Mesenchymal stem cell (in vitro differentiated cells and primary cell): ENCODE measurements at regions not wholly inside any gene's neighbourhood (a gene's known extent, or its start where the extent isn't known, plus 50 kb on each side); places are given as distances from the start of the nearest gene placed in this dataset.

ENCODE experiments used
- DNase-seq: peaks from one replicate; pipeline ENCODE4 v3.0.0-alpha.2; 2013
- H2AFZ ChIP-seq: one replicate; pipeline ENCODE4 v1.6.1; 2013; ENCODE audit warnings: low read depth, mild to moderate bottlenecking, control low read depth, inconsistent platforms, low read length, moderate library complexity
- H2AK5ac ChIP-seq: 2 replicates; pipeline ENCODE4 v1.6.1; 2013; ENCODE audit warnings: low read length, moderate library complexity, mild to moderate bottlenecking, inconsistent platforms; ENCODE audit not compliant: severe bottlenecking
- H2BK120ac ChIP-seq: one replicate; pipeline ENCODE4 v1.6.1; 2013; ENCODE audit warnings: low read depth, mild to moderate bottlenecking, inconsistent platforms, low read length, moderate library complexity
- H2BK12ac ChIP-seq, 2 experiments: one replicate each; pipeline ENCODE4 v1.6.1; 2013; ENCODE audit warnings: inconsistent platforms in 2 of 2, low read length in 2 of 2, mild to moderate bottlenecking in 2 of 2, moderate library complexity in 2 of 2, control low read depth in 1 of 2
- H2BK15ac ChIP-seq: one replicate; pipeline ENCODE4 v1.6.1; 2013; ENCODE audit warnings: mild to moderate bottlenecking, low read depth, inconsistent platforms; ENCODE audit not compliant: poor library complexity, severe bottlenecking
- H2BK5ac ChIP-seq: 2 replicates; pipeline ENCODE4 v1.6.1; 2013; ENCODE audit warnings: low read depth, mild to moderate bottlenecking, low read length, control low read depth, inconsistent platforms; ENCODE audit not compliant: poor library complexity, severe bottlenecking
- H3K14ac ChIP-seq, 2 experiments: one replicate each; pipeline ENCODE4 v1.6.1; 2013; ENCODE audit warnings: inconsistent platforms in 2 of 2, low read length in 2 of 2, control low read depth in 1 of 2, mild to moderate bottlenecking in 1 of 2, moderate library complexity in 1 of 2
- H3K18ac ChIP-seq, 2 experiments: one replicate each; pipeline ENCODE4 v1.6.1; 2013; ENCODE audit warnings: inconsistent platforms in 2 of 2, low read length in 2 of 2, control low read depth in 1 of 2, low read depth in 1 of 2, mild to moderate bottlenecking in 1 of 2
- H3K23ac ChIP-seq, 2 experiments: one replicate each; pipeline ENCODE4 v1.6.1; 2013; ENCODE audit warnings: inconsistent platforms in 2 of 2, low read length in 2 of 2, mild to moderate bottlenecking in 2 of 2, moderate library complexity in 2 of 2, control low read depth in 1 of 2
- H3K27ac ChIP-seq: 2 replicates; pipeline ENCODE4 v1.5.1; 2013; ENCODE audit warnings: mild to moderate bottlenecking, moderate library complexity, low read length, control low read depth, inconsistent platforms; ENCODE audit not compliant: poor library complexity, severe bottlenecking
- H3K27me3 ChIP-seq, 2 experiments: 2 replicates each; pipeline versions ENCODE4 v1.6.1 to v1.7.0; 2013; ENCODE audit warnings: low read length in 2 of 2, mild to moderate bottlenecking in 2 of 2, moderate library complexity in 2 of 2, control low read depth in 1 of 2, inconsistent platforms in 1 of 2; ENCODE audit not compliant: control insufficient read depth in 1 of 2, insufficient read depth in 1 of 2
- H3K36me3 ChIP-seq, 2 experiments: 2 replicates each; pipeline versions ENCODE4 v1.6.1 to v1.7.0; 2013; ENCODE audit warnings: low read length in 2 of 2, control low read depth in 1 of 2, inconsistent platforms in 1 of 2, low read depth in 1 of 2, mild to moderate bottlenecking in 1 of 2; ENCODE audit not compliant: insufficient read depth in 2 of 2, control insufficient read depth in 1 of 2
- H3K4ac ChIP-seq, 2 experiments: one replicate each; pipeline ENCODE4 v1.6.1; 2013; ENCODE audit warnings: inconsistent platforms in 2 of 2, low read length in 2 of 2, mild to moderate bottlenecking in 2 of 2, moderate library complexity in 2 of 2, control low read depth in 1 of 2, low read depth in 1 of 2
- H3K4me1 ChIP-seq: 2 replicates; pipeline ENCODE4 v1.6.1; 2013; ENCODE audit warnings: low read depth, low read length, control low read depth; ENCODE audit not compliant: control insufficient read depth, insufficient read depth
- H3K4me2 ChIP-seq: 2 replicates; pipeline ENCODE4 v1.6.1; 2013; ENCODE audit warnings: low read length, mild to moderate bottlenecking, inconsistent platforms; ENCODE audit not compliant: poor library complexity, severe bottlenecking
- H3K4me3 ChIP-seq, 2 experiments: 2 replicates each; pipeline versions ENCODE4 v1.5.1 to v1.7.0; 2013; ENCODE audit warnings: low read length in 2 of 2, mild to moderate bottlenecking in 2 of 2, control low read depth in 1 of 2, low read depth in 1 of 2; ENCODE audit not compliant: insufficient read depth in 1 of 2
- H3K79me1 ChIP-seq: replicated peaks from 2 replicates; pipeline ENCODE4 v1.6.1; 2013; ENCODE audit warnings: mild to moderate bottlenecking, control low read depth, low read length, inconsistent platforms; ENCODE audit not compliant: poor library complexity, severe bottlenecking
- H3K9ac ChIP-seq: 2 replicates; pipeline ENCODE4 v1.7.0; 2013; ENCODE audit warnings: mild to moderate bottlenecking, low read length, moderate library complexity
- H3K9me3 ChIP-seq: 2 replicates; pipeline ENCODE4 v1.7.0; 2013; ENCODE audit warnings: mild to moderate bottlenecking, low read length; ENCODE audit not compliant: control insufficient read depth
- H4K8ac ChIP-seq: one replicate; pipeline ENCODE4 v1.6.1; 2013; ENCODE audit warnings: inconsistent platforms, mild to moderate bottlenecking, low read length, moderate library complexity
- H4K91ac ChIP-seq: one replicate; pipeline ENCODE4 v1.6.1; 2013; ENCODE audit warnings: mild to moderate bottlenecking, low read length, inconsistent platforms
- WGBS: methylation state at CpG from one replicate; pipeline ENCODE4 v1.1.7; 2013; ENCODE audit warnings: mixed read lengths; 5-methylcytosine and 5-hydroxymethylcytosine counted together

DNA sequence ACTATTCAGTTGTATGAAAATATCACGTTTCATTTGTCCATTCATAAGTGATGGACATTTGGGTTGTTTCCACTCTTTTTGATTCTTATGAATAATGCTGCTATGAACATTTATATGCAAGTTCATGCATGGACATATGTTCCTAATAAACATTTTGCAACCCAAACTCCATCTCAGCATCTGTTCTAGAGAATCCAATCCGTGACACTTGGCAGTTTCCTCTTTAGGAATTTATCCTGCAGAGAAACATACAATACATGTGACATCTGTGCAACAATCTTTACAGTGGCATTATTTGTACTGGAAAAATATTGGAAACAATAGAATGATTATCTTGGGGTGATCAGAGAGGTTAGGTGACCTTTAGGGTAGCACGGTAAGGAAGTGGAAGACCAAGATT lies 290.8 kb upstream of the SRRM4 start:
- H3K36me3 ChIP-seq: no peaks in the 10 kb centered on the region
- H2BK5ac ChIP-seq: no peak overlapping the region
- H3K9ac ChIP-seq: no peak overlapping the region
- H2AFZ ChIP-seq: no peak overlapping the region
- H2AK5ac ChIP-seq: no peak overlapping the region
- H3K27ac ChIP-seq: no peak overlapping the region
- H3K4ac ChIP-seq: no peak overlapping the region
- no peak for DNase-seq
- no CpG with 5 or more reads among the region's 3 CpGs for WGBS
- H3K14ac ChIP-seq: no peak overlapping the region
- H3K4me3 ChIP-seq: no peak overlapping the region
- H3K23ac ChIP-seq: no peak overlapping the region
- no peak overlapping the region for H2BK120ac ChIP-seq
- H3K9me3 ChIP-seq: no peaks in the 10 kb centered on the region
- no peak overlapping the region for H2BK15ac ChIP-seq
- no peak overlapping the region for H3K4me2 ChIP-seq
- no peak overlapping the region for H2BK12ac ChIP-seq
- H4K91ac ChIP-seq: no peak overlapping the region
- no peaks in the 10 kb centered on the region for H3K79me1 ChIP-seq
- H3K27me3 ChIP-seq: no peaks in the 10 kb centered on the region
- no peak overlapping the region for H3K18ac ChIP-seq
- H3K4me1 ChIP-seq: no peaks in the 10 kb centered on the region
- H4K8ac ChIP-seq: no peak overlapping the region

DNA sequence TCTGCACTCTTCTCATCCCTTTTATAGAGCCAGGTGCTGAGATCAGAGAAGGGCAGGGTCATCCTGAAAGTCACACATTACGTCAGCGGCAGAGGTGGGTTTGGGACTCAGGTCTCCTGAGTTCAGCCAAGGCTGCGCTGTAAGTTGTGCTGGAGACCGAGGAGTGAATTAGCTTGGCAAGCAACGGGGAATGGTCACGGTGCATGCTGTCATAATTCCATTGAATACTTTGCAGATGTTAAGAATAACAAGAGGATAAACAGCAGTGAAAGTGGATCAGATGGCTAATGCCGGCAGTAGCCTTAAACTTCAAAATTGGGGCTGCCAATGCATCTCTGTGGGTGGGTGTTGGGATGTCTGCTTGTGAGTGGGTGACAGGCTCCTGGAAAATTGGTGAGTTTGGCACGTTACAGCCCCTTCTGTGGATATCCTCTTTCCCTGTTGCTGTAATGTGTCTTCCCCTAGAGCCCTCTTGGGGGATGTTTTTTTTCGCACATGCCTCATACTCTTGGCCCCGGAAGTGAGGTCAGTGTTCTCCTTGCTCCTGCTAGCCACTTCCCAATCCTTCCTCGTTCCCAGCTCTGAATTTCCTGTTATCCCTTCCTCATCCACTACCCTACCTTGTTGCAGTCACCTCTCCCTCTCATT lies 287.1 kb upstream of the SRRM4 start:
- Histone ChIP-seq H4K91ac (no peak overlapping the region), H3K4me2 (peak overlapping the region; percentile 9), H2BK12ac (no peak overlapping the region), H3K18ac (no peak overlapping the region), H3K79me1 (no peaks in the 10 kb centered on the region), H2AK5ac (no peak overlapping the region), H3K27ac (no peak overlapping the region), H3K4ac (no peak overlapping the region), H3K23ac (no peak overlapping the region), H3K9me3 (no peaks in the 10 kb centered on the region), H3K14ac (no peak overlapping the region), H2BK5ac (no peak overlapping the region), H3K4me1 (no peaks in the 10 kb centered on the region), H2AFZ (no peak overlapping the region), H2BK15ac (no peak overlapping the region), H3K27me3 (no peaks in the 10 kb centered on the region), H2BK120ac (no peak overlapping the region), H4K8ac (no peak overlapping the region), H3K36me3 (no peaks in the 10 kb centered on the region), H3K9ac (no peak overlapping the region), H3K4me3 (no peak overlapping the region)
- DNase-seq: no peak
- 81% methylated on average over 10 of the region's 11 CpGs for WGBS

DNA sequence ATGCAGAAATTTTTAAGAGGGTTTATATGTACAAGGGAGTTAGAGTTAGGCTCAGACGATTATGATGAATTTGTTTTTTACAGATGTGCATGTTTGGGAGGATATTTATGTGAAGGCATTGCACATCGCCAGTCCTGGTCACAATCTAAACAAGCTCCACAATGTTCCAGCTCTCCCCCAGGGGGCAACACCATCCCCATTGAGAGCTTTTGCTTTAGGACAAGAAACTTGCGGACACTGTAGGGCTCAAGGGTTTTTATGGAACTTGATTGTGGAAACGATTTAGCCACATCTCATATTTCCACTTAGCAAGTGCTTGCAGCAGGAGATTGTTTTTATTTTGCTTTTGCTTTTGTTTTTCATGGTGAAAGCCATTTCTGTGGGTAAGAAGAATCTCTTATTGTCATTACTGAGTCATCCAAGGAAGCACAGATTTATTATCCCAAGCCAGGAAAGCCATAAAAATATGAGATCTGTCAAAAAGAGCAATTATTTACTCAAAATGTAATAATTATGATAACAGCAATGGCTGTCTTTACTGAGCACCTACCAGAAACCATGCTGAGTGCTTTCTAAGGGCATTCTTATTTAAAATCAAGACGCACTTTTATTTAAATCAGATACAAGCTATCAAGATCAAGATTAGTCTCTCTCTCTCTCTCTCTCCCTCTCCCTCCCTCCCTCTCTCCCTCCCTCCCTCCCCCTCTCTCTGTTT lies 276.7 kb upstream of the SRRM4 start:
- Histone ChIP-seq H2BK120ac (no peak overlapping the region), H3K4me2 (no peak overlapping the region), H3K4me1 (no peaks in the 10 kb centered on the region), H4K91ac (no peak overlapping the region), H3K23ac (no peak overlapping the region), H2AFZ (no peak overlapping the region), H3K18ac (no peak overlapping the region), H3K9ac (no peak overlapping the region), H3K14ac (no peak overlapping the region), H3K27ac (no peak overlapping the region), H3K4ac (no peak overlapping the region), H3K79me1 (no peaks in the 10 kb centered on the region), H2AK5ac (no peak overlapping the region), H3K36me3 (no peaks in the 10 kb centered on the region), H3K4me3 (no peak overlapping the region), H2BK15ac (no peak overlapping the region), H3K27me3 (no peaks in the 10 kb centered on the region), H2BK12ac (no peak overlapping the region), H2BK5ac (no peak overlapping the region), H3K9me3 (peaks cover 10% of the 10 kb centered on the region), H4K8ac (no peak overlapping the region)
- no peak for DNase-seq
- 49% methylated on average over 3 of the region's 5 CpGs for WGBS

DNA sequence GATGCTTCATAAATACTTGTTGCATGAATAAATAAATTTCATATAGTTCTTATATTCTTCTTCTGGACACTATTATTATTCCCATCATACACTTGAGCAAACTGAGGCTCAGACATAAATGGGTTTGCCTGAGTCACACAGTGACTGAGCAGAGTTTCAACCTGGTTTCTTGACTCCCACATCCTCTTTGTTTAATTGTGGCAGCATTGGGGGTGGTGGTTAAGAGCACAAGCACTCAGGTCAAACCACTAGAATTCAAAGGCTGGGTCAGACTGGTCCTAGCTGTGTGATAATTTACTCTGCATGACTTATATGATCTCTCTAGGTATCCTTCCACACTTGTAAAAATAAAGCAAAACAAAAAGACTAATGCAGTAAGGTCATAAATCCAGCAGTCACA lies 274.9 kb upstream of the SRRM4 start:
- Histone ChIP-seq H3K9ac (no peak overlapping the region), H2BK15ac (no peak overlapping the region), H3K4ac (no peak overlapping the region), H3K36me3 (no peaks in the 10 kb centered on the region), H3K27ac (no peak overlapping the region), H2BK5ac (no peak overlapping the region), H3K4me3 (no peak overlapping the region), H3K18ac (no peak overlapping the region), H2BK120ac (no peak overlapping the region), H4K8ac (no peak overlapping the region), H3K4me2 (no peak overlapping the region), H3K79me1 (no peaks in the 10 kb centered on the region), H3K4me1 (no peaks in the 10 kb centered on the region), H3K23ac (no peak overlapping the region), H2AK5ac (no peak overlapping the region), H2BK12ac (no peak overlapping the region), H4K91ac (no peak overlapping the region), H3K27me3 (no peaks in the 10 kb centered on the region), H3K9me3 (peaks cover 2% of the 10 kb centered on the region), H2AFZ (no peak overlapping the region), H3K14ac (no peak overlapping the region)
- no peak for DNase-seq
